Neural progenitor cell (in vitro differentiated cells): ENCODE measurements at regions not wholly inside any gene's neighbourhood (a gene's known extent, or its start where the extent isn't known, plus 50 kb on each side); places are given as distances from the start of the nearest gene placed in this dataset.

ENCODE experiments used
- EZH2 ChIP-seq: fragments of 200-600 bp; sonication (generic); IDR thresholded peaks from 2 replicates; pipeline ENCODE4 v1.6.1; 2017; ENCODE audit warnings: antibody characterized with exemption, mild to moderate bottlenecking, moderate library complexity
- EZH2phosphoT487 ChIP-seq: fragments of 200-600 bp; sonication (generic); IDR thresholded peaks from 2 replicates; pipeline ENCODE4 v1.6.1; 2017; ENCODE audit warnings: antibody characterized with exemption
- TF ChIP-seq, protein P1 (sequence below): fragments of 200-600 bp; sonication (generic); IDR thresholded peaks from 2 replicates; pipeline ENCODE4 v1.5.1; 2017; ENCODE audit warnings: antibody characterized with exemption, mild to moderate bottlenecking

DNA sequence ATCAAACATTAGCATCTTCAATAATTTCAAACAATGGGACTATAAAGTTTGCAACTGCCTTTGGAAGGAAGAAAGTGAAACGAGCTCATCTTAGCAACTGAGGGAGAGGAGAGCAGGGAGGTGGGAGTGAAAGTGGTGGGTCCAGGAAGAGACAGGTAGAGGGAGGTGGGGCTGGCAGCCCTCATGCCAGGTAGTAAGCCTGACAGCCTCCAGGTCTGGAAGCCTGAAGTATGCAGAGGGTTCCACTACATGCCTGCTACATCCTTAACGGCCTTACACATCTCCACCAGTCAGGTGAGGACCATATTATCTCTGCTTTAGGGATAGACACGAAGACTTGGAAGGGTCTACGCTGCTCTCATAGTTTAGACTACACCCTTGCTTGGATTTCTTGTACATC, 201.1 kb upstream of the TWIST2 start:
- TF ChIP-seq EZH2phosphoT487 (no peak), EZH2 (no peak)
- TF ChIP-seq, protein P1, sequence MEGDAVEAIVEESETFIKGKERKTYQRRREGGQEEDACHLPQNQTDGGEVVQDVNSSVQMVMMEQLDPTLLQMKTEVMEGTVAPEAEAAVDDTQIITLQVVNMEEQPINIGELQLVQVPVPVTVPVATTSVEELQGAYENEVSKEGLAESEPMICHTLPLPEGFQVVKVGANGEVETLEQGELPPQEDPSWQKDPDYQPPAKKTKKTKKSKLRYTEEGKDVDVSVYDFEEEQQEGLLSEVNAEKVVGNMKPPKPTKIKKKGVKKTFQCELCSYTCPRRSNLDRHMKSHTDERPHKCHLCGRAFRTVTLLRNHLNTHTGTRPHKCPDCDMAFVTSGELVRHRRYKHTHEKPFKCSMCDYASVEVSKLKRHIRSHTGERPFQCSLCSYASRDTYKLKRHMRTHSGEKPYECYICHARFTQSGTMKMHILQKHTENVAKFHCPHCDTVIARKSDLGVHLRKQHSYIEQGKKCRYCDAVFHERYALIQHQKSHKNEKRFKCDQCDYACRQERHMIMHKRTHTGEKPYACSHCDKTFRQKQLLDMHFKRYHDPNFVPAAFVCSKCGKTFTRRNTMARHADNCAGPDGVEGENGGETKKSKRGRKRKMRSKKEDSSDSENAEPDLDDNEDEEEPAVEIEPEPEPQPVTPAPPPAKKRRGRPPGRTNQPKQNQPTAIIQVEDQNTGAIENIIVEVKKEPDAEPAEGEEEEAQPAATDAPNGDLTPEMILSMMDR: no peak
